ENCODE measurements at regions not wholly inside any gene's neighbourhood (a gene's known extent, or its start where the extent isn't known, plus 50 kb on each side); places are given as distances from the start of the nearest gene placed in this dataset.

DNA sequence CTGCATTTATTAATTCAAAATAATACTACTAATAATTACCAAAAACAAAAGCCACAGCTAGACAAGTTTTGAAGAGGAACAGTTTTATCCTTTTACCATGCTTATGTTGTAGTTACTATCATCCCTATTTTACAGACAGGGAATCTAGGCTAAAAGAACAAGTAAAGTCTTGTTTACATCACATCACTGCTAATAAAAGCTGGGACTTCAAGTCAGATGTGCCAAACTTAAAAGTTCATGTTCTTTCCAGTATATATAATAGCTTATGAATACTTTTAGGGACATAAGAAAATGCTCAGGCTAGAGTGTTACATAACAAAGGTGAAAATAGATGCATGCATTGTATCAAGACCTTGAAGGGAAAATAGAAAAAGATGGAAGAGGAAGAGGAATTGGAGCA, 234.2 kb downstream of the CDH11 start:
- H3K9ac ChIP-seq (ENCODE audit: extremely low read depth, insufficient read length, low read length): no peak overlapping the region
- Mint-ChIP-seq H3K4me1 (peaks cover 9 to 17% of the 10 kb centered on the region in 2 experiments), H3K4me3 (no peak overlapping the region), H3K9me3 (peaks cover 0 to 3% of the 10 kb centered on the region in 2 experiments; a peak in 3 of 5 replicates), H3K27me3 (ENCODE audit: low read depth) (no peaks in the 10 kb centered on the region), H3K27ac (no peak overlapping the region), H3K36me3 (ENCODE audit: insufficient read depth in 1 of 3, low read depth in 3 of 3) (no peaks in the 10 kb centered on the region)
- no peak overlapping the region for H3K14ac ChIP-seq (ENCODE audit: insufficient read depth, low read length)
- no peak overlapping the region for H2BK12ac ChIP-seq (ENCODE audit: insufficient read length, low read depth, low read length)
- no peaks in the 10 kb centered on the region for H4K20me1 ChIP-seq (ENCODE audit: control insufficient read depth, insufficient read depth, insufficient read length)
- no peak for DNase-seq
- no peak overlapping the region for H2BK15ac ChIP-seq (ENCODE audit: low read depth, low read length)
- H3K9me3 ChIP-seq (ENCODE audit: control insufficient read depth, low read depth, low read length): no peaks in the 10 kb centered on the region
- no peak overlapping the region for H3K4me2 ChIP-seq (ENCODE audit: insufficient read depth, insufficient read length, low read length)
- no peak overlapping the region for H2BK5ac ChIP-seq (ENCODE audit: insufficient read length, low read length)
- no peak overlapping the region for H2AFZ ChIP-seq (ENCODE audit: low read length)
- no peak overlapping the region for H2AK5ac ChIP-seq (ENCODE audit: insufficient read length, low read length)
- no peaks in the 10 kb centered on the region for H3K23me2 ChIP-seq (ENCODE audit: insufficient read length, low read depth, low read length, poor library complexity, severe bottlenecking)
- no peak overlapping the region for H3T11ph ChIP-seq (ENCODE audit: low read length)
- no peak overlapping the region for H2BK20ac ChIP-seq (ENCODE audit: low read depth, low read length, poor library complexity, severe bottlenecking)
- H3K4me1 ChIP-seq (ENCODE audit: insufficient read depth, low read length): no peaks in the 10 kb centered on the region
- no peak overlapping the region for H3K23ac ChIP-seq (ENCODE audit: insufficient read length, low read depth, low read length)
- no peaks in the 10 kb centered on the region for H3K27me3 ChIP-seq (ENCODE audit: insufficient read depth, low read length)
- no peak overlapping the region for H2BK120ac ChIP-seq (ENCODE audit: low read depth, low read length, poor library complexity, severe bottlenecking)
- no peaks in the 10 kb centered on the region for H3K79me1 ChIP-seq (ENCODE audit: insufficient read depth, low read depth, low read length, poor library complexity, severe bottlenecking)
- no peak overlapping the region for H4K5ac ChIP-seq (ENCODE audit: insufficient read length, low read depth, low read length)
- no peak overlapping the region for H3K18ac ChIP-seq (ENCODE audit: insufficient read length, low read depth, low read length)
- H3K79me2 ChIP-seq (ENCODE audit: insufficient read depth, low read length): no peaks in the 10 kb centered on the region
- H3K4ac ChIP-seq (ENCODE audit: low read depth, low read length): no peak overlapping the region
- no peak overlapping the region for H3K27ac ChIP-seq (ENCODE audit: insufficient read length, low read depth, low read length)
- no peak overlapping the region for H3K56ac ChIP-seq (ENCODE audit: insufficient read length, low read depth, low read length)
- H4K91ac ChIP-seq (ENCODE audit: insufficient read length, low read depth, low read length): no peak overlapping the region
- TF ChIP-seq, protein P1, sequence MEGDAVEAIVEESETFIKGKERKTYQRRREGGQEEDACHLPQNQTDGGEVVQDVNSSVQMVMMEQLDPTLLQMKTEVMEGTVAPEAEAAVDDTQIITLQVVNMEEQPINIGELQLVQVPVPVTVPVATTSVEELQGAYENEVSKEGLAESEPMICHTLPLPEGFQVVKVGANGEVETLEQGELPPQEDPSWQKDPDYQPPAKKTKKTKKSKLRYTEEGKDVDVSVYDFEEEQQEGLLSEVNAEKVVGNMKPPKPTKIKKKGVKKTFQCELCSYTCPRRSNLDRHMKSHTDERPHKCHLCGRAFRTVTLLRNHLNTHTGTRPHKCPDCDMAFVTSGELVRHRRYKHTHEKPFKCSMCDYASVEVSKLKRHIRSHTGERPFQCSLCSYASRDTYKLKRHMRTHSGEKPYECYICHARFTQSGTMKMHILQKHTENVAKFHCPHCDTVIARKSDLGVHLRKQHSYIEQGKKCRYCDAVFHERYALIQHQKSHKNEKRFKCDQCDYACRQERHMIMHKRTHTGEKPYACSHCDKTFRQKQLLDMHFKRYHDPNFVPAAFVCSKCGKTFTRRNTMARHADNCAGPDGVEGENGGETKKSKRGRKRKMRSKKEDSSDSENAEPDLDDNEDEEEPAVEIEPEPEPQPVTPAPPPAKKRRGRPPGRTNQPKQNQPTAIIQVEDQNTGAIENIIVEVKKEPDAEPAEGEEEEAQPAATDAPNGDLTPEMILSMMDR (conservative IDR thresholded peaks at IDR 0.05): no peak
- no peak overlapping the region for H4K8ac ChIP-seq (replicated peaks; ENCODE audit: insufficient read length, low read depth, low read length)

Data from H9 (cell line).